ENCODE measurements at regions not wholly inside any gene's neighbourhood (a gene's known extent, or its start where the extent isn't known, plus 50 kb on each side); places are given as distances from the start of the nearest gene placed in this dataset.

- H3K4me3 ChIP-seq (ENCODE audit: control insufficient read depth, low read depth, low read length), result no peak overlapping the region
- DNase-seq (ENCODE audit: low read depth), result no peak
- TF ChIP-seq, protein P1, sequence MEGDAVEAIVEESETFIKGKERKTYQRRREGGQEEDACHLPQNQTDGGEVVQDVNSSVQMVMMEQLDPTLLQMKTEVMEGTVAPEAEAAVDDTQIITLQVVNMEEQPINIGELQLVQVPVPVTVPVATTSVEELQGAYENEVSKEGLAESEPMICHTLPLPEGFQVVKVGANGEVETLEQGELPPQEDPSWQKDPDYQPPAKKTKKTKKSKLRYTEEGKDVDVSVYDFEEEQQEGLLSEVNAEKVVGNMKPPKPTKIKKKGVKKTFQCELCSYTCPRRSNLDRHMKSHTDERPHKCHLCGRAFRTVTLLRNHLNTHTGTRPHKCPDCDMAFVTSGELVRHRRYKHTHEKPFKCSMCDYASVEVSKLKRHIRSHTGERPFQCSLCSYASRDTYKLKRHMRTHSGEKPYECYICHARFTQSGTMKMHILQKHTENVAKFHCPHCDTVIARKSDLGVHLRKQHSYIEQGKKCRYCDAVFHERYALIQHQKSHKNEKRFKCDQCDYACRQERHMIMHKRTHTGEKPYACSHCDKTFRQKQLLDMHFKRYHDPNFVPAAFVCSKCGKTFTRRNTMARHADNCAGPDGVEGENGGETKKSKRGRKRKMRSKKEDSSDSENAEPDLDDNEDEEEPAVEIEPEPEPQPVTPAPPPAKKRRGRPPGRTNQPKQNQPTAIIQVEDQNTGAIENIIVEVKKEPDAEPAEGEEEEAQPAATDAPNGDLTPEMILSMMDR (conservative IDR thresholded peaks at IDR 0.05; ENCODE audit: control insufficient read depth, insufficient read depth, low read depth, low read length), result no peak
Measured at GRCh38 chr3:180409883-180410282, 192.1 kb upstream of the TTC14 start.

DNA sequence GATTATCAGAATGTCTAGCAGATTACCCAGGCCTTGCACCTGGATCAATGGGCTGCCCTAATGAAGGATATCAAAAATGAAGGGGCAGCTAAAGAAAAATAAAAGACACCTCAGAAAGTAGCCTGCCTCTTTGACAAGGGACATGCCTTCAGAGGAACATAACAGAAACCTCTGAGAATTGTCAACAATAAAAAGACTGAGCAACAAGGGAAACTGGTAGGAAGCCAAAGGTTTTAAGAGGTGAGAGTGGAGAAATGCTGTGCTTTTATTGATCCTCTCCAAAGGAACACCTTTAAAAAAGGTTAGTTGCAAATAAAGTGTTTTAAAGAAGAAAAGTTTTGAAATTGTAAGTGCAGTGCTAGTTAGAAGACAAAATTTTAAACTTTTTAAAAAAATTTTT lies 187.8 kb upstream of the TTC14 start:
- H3K4me3 ChIP-seq (ENCODE audit: control insufficient read depth, low read depth, low read length), result no peak overlapping the region
- TF ChIP-seq, protein P1 (conservative IDR thresholded peaks at IDR 0.05; ENCODE audit: control insufficient read depth, insufficient read depth, low read depth, low read length), result no peak
- DNase-seq (ENCODE audit: low read depth), result no peak

DNA sequence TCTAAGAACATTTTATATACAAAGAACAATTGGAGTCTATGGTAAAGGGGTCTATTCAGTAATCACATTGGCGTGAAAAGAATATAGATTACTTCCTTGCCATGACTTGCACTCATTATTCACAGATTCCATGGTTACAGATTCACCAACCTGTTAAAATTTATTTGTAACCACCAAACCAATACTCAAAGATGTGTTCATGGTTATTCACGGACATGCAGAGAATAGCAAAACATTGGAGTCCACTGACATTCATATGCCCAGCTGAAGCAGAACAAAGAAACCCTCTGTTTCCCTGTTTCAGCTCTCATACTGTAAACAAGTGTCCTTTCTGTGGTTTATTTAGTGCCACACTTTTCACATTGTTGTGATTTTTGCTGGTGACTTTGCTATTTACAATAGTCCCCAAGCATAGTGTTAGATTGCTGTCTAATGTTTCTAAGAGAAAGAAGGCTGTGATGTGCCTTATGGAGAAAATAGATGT lies 185.8 kb upstream of the TTC14 start:
- DNase-seq (ENCODE audit: low read depth), result no peak
- TF ChIP-seq, protein P1 (conservative IDR thresholded peaks at IDR 0.05; ENCODE audit: control insufficient read depth, insufficient read depth, low read depth, low read length), result no peak
- H3K4me3 ChIP-seq (ENCODE audit: control insufficient read depth, low read depth, low read length), result no peak overlapping the region

GRCh38 chr3:180417241-180417640 lies 184.7 kb upstream of the TTC14 start:
- no peak overlapping the region for H3K4me3 ChIP-seq (ENCODE audit: control insufficient read depth, low read depth, low read length)
- TF ChIP-seq, protein P1 (conservative IDR thresholded peaks at IDR 0.05; ENCODE audit: control insufficient read depth, insufficient read depth, low read depth, low read length), result no peak
- DNase-seq (ENCODE audit: low read depth), result peak; percentile 23

GRCh38 chr3:180420016-180420415 lies 181.9 kb upstream of the TTC14 start:
- TF ChIP-seq, protein P1 (conservative IDR thresholded peaks at IDR 0.05; ENCODE audit: control insufficient read depth, insufficient read depth, low read depth, low read length), result no peak
- peak; percentile 54 for DNase-seq (ENCODE audit: low read depth)
- no peak overlapping the region for H3K4me3 ChIP-seq (ENCODE audit: control insufficient read depth, low read depth, low read length)

DNA sequence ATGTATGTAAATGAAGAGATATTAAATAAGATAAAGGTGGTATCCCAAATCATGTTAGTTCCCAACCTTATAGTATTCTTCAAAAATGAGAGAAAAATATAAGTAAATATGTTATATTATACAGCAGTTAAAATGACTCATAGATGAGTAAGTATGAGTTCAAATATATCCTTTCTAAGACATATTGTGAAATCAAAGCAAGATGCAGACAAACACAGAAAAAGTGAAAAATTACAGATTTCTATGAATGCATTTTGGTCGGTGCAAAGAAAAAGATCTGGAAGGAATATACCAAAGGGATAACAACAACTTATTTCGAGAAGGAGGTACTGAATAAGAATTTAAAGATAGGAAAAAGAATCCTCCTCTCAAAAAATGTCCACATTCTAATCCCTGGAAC lies 181.2 kb upstream of the TTC14 start:
- no peak overlapping the region for H3K4me3 ChIP-seq (ENCODE audit: control insufficient read depth, low read depth, low read length)
- TF ChIP-seq, protein P1 (conservative IDR thresholded peaks at IDR 0.05; ENCODE audit: control insufficient read depth, insufficient read depth, low read depth, low read length), result no peak
- peak; percentile 53 for DNase-seq (ENCODE audit: low read depth)

- TF ChIP-seq, protein P1 (conservative IDR thresholded peaks at IDR 0.05; ENCODE audit: control insufficient read depth, insufficient read depth, low read depth, low read length), result no peak
- no peak overlapping the region for H3K4me3 ChIP-seq (ENCODE audit: control insufficient read depth, low read depth, low read length)
- DNase-seq (ENCODE audit: low read depth), result peak; percentile 49
Measured at GRCh38 chr3:180421221-180421620, 180.7 kb upstream of the TTC14 start.

Measured in fibroblast of mammary gland (primary cell).